ENCODE measurements at regions not wholly inside any gene's neighbourhood (a gene's known extent, or its start where the extent isn't known, plus 50 kb on each side); places are given as distances from the start of the nearest gene placed in this dataset.
A peak's percentile ranks its signal among the peaks of the same experiment; 100 is the strongest.
"Not testable (repeated sequence)": the region's sequence is repeated elsewhere in the genome, so short reads cannot be mapped to it uniquely, and the experiment has no call there.

GRCh38 chr17:64728041-64728695 lies 66.1 kb upstream of the SMURF2 start:
- DNase-seq (ENCODE audit: low read depth, low spot score) = no peak

DNA sequence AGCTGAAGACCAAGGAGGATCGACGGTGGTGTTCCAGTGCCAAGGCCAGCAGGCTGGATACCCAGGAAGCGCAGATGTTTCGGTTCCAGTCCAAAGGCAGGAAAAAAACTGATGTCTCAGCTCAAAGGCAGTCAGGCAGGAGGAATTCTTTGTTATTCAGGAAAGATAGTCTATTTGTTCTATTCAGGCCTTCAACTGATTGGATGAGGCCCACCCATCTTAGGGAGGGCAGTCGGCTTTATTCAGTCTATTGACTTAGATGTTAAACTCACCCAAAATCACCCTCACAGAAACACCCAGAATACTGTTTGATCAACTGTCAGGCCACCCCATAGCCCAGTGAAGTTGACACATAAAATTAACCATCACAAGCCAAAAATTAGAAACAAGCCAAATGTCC lies 63.9 kb upstream of the SMURF2 start:
- not testable (repeated sequence) for DNase-seq (ENCODE audit: low read depth, low spot score)

DNA sequence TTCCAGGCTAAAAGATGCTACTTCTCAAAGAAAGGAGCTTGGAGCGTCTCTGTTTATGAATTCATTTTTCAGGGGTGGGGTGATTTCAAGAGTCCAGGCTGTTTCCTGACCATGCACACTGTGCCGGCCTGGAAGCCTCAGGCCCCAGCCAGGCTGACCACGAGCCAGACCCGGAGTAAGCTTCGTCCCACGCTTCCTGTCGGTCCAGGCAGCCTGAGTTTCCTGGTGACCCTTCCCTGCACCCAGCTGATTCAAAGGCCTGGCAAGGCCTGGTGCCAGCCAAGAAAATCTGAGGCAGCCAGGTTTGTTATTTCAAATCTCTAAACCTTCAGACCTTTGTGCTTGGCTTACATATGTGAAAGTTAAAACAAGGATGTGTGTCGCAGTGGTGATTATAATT lies 62.1 kb upstream of the SMURF2 start:
- peak; percentile 93 for DNase-seq (ENCODE audit: low read depth, low spot score)

GRCh38 chr17:64723781-64724180 lies 61.7 kb upstream of the SMURF2 start:
- DNase-seq (ENCODE audit: low read depth, low spot score) = no peak

DNA sequence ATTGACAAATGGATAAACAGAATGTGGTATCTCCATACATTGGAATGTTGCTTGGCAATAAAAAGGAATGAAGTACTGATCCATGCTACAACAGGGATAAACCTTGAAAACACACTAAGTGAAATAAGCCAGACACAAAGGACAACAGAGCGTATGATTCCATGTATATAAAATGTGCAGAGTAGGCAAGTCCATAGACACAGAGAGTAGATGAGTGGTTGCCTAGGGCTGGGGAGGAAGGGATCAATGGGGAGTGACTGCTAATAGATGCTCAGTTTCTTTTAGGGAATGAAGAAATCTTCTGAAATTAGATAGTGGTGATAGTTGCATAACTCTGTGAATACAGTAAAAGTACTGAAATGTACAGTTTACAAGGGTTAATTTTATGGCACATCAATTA lies 59.4 kb upstream of the SMURF2 start:
- DNase-seq (ENCODE audit: low read depth, low spot score) = not testable (repeated sequence)

DNA sequence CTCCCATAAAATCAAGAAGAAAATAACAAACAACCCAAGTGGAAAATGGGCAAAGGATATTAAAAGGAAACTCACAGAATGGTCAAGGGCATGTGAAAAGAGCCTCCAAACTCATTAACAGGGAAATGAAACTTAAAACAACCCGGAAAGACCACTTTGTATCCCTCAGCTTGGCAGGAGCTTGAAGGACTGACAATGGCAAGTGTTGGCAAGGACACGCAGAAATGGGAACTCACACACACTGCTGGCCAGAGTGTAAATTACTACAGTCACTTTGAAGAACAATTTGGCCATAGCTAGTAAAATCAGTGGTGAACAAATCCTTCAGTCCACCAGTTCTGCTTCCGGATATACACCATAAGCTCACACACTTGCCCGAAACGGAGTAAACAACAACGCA lies 58.1 kb upstream of the SMURF2 start:
- DNase-seq (ENCODE audit: low read depth, low spot score) = not testable (repeated sequence)

DNA sequence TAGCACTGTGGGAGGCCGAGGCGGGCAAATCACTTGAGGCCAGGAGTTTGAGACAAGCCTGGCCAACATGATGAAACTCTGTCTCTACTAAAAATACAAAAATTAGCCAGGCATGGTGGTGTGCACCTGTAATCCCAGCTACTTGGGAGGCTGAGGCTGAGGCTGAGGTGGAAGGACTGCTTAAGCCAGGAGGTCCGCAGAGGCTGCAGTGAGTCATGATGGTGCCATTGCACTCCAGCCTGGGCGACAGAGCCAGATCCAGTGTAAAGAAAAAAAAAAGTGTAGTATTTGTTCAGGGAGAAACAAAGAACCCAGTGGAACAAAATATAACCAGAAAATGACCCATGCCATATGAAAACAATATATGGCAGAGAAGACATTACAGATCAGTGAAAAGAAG lies 57.4 kb upstream of the SMURF2 start:
- DNase-seq (ENCODE audit: low read depth, low spot score) = not testable (repeated sequence)

DNA sequence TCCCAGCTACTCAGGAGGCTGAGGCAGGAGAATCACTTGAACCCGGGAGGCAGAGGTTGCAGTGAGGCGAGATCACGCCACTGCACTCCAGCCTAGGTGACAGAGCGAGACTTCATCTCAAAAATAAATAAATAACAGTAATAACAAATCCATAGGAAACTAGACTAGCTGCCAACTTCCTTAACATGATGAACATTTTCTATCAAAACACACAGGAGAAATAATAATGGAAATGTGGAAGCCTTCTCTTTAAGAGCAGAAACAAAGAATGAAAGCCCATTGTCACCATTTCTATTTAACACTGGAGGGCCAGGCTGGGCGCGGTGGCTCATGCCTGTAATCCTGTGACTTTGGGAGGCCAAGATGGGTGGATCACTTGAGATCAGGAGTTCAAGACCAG lies 56.7 kb upstream of the SMURF2 start:
- not testable (repeated sequence) for DNase-seq (ENCODE audit: low read depth, low spot score)

GRCh38 chr17:64718058-64718457 lies 56.0 kb upstream of the SMURF2 start:
- DNase-seq (ENCODE audit: low read depth, low spot score) = no peak

GRCh38 chr17:64716496-64716895 lies 54.4 kb upstream of the SMURF2 start:
- not testable (repeated sequence) for DNase-seq (ENCODE audit: low read depth, low spot score)

- DNase-seq (ENCODE audit: low read depth, low spot score) = not testable (repeated sequence)
These were observed 51.7 kb upstream of the SMURF2 start for GRCh38 chr17:64713786-64714185.

DNA sequence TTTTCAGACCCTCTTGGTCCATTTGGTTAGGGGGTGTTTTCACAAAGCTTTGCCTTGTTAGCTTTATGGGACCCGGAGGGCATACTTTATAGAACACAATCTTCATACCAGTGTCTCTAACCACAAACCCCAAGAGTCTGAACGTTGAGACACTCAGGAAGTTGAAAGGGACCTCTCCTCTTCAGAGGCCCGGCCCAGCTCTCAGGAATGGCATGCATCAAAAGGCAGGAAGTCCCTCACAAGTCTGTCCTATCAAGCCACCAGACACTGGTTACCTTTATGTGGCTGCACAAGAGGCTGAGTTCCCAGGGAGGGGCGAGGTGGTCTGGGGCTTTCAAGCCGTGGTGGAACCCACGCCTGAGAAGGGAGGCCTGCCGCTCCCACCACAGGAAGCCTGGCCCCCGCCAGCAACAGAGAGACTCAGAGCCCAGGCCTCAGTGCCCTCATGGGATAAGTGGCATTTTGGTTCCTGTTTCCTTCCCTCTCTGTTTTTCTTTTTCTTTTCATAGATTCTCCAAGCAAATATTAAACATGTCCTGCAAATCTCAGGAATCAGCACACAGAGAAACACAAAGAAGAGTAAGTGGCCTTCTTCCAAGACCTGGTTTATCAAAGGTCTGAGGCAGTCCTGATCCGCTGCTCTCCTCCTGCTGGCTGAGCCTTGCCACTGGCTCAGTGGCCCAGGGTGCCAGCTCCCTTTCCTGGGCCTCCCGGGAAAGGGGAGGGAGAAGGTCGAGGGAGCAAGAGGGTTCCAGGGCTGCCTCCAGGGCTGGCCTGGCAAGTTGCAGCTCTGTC lies 50.6 kb upstream of the SMURF2 start:
- DNase-seq (ENCODE audit: low read depth, low spot score) = not testable (repeated sequence)

Measured in pulmonary artery endothelial cell (primary cell).